ENCODE measurements at regions not wholly inside any gene's neighbourhood (a gene's known extent, or its start where the extent isn't known, plus 50 kb on each side); places are given as distances from the start of the nearest gene placed in this dataset.

- Histone ChIP-seq H3K9ac (ENCODE audit: control insufficient read depth, insufficient read depth, low read length) (no peak overlapping the region; the same call in 1 of the 2 replicates), H3K79me2 (ENCODE audit: control insufficient read depth, insufficient read depth, low read length) (no peaks in the 10 kb centered on the region), H3K4me1 (ENCODE audit: control insufficient read depth, insufficient read depth, low read length) (peaks cover 11% of the 10 kb centered on the region; the same call in 1 of the 2 replicates), H3K9me3 (replicated peaks; ENCODE audit: control insufficient read depth, insufficient read depth, low read length) (no peaks in the 10 kb centered on the region), H3K36me3 (ENCODE audit: control insufficient read depth in 2 of 2, insufficient read depth in 2 of 2, low read length in 1 of 2) (no peaks in the 10 kb centered on the region), H3K27me3 (replicated peaks in 1 of 2; ENCODE audit: control insufficient read depth in 2 of 2, insufficient read depth in 2 of 2, low read length in 1 of 2) (no peaks in the 10 kb centered on the region), H3K27ac (ENCODE audit: control insufficient read depth, insufficient read depth) (no peak overlapping the region), H3K4me3 (peak overlapping the region; percentile 55; the same call in 1 of the 2 replicates), H4K20me1 (ENCODE audit: control insufficient read depth, insufficient read depth) (no peaks in the 10 kb centered on the region), H2AFZ (ENCODE audit: control insufficient read depth, low read depth, low read length) (peak overlapping the region; percentile 86), H3K4me2 (ENCODE audit: control insufficient read depth, insufficient read depth) (peak overlapping the region; percentile 41)
- FAIRE-seq (peak; percentile 68), DNase-seq (ENCODE audit: low read depth, low spot score) (peak; percentile 24), ATAC-seq (peak; percentile 98)
- ChIA-PET CTCF (interaction anchor here (0.6 to 4.6 kb wide), 18 partner anchors 9 to 715 kb away, joined by 3 to 28 read pairs (median 5); no protein-coding TSS in a partner anchor), RAD21 (ENCODE audit: unreplicated experiment) (interaction anchor here (0.6 to 3.5 kb wide), 12 partner anchors 11 to 584 kb away, joined by 3 to 12 read pairs (median 3); no protein-coding TSS in a partner anchor), SMC1A (ENCODE audit: uncharacterized antibody, unreplicated experiment) (interaction anchor here (0.7 to 3.4 kb wide), 11 partner anchors 10 to 412 kb away, joined by 3 to 22 read pairs (median 3); no protein-coding TSS in a partner anchor), POLR2A (no interaction called here)
- WGBS (ENCODE audit: insufficient coverage, insufficient replicate concordance, low lambda C conversion rate, missing lambda C conversion rate), result 8% methylated on average over 7 of the region's 7 CpGs
- intact Hi-C loops (cut with micrococcal nuclease; ENCODE audit: unreplicated experiment) (loop anchor here (1.0 to 10.0 kb wide), 4 partner anchors 33 to 398 kb away; no protein-coding TSS in a partner anchor), in situ Hi-C loops (cut with MboI) (no loop called here)
- no TSS peak for BruUV-seq (replicated peaks)
- TF ChIP-seq GATAD2B (conservative IDR thresholded peaks at IDR 0.05; ENCODE audit: low read depth), result no peak
- no peak for TF ChIP-seq IRF4 (IDR thresholded peaks at IDR 0.05; ENCODE audit: low read depth, low read length)
- TF ChIP-seq USF2 (IDR thresholded peaks at IDR 0.05; ENCODE audit: borderline replicate concordance, low read depth, low read length), result peak; percentile 25; the same call in 1 of the 2 replicates
- no peak for TF ChIP-seq REST (IDR thresholded peaks at IDR 0.05; ENCODE audit: low read depth, low read length)
- peak; percentile 61 for TF ChIP-seq RUNX3 (IDR thresholded peaks at IDR 0.05; ENCODE audit: low read length)
- TF ChIP-seq KAT2A (conservative IDR thresholded peaks at IDR 0.05; ENCODE audit: control insufficient read depth, low read depth, low read length), result no peak
- peak; percentile 46; the same call in 1 of the 3 replicates for TF ChIP-seq POU2F2 (IDR thresholded peaks at IDR 0.05; ENCODE audit: borderline replicate concordance, low read depth, low read length)
- TF ChIP-seq ZNF592 (IDR thresholded peaks at IDR 0.05), result no peak
- no peak for TF ChIP-seq HDGF (IDR thresholded peaks at IDR 0.05)
- no peak for TF ChIP-seq IRF3 (IDR thresholded peaks at IDR 0.05)
- 0 out of 4 replicates have a peak, but pooled peaks of 1 of the 2 experiments have one; percentile 18 for TF ChIP-seq BHLHE40 (IDR thresholded peaks at IDR 0.05; ENCODE audit: borderline replicate concordance in 1 of 2, low read depth in 2 of 2, low read length in 1 of 2)
Measured at GRCh38 chr13:62512194-62513141, 1096.8 kb upstream of the PCDH20 start.
